ENCODE measurements at regions not wholly inside any gene's neighbourhood (a gene's known extent, or its start where the extent isn't known, plus 50 kb on each side); places are given as distances from the start of the nearest gene placed in this dataset.

GRCh38 chr1:118636004-118636403 lies 352.1 kb downstream of the TBX15 start:
- no peak for TF ChIP-seq EZH2 (IDR thresholded peaks at IDR 0.05; ENCODE audit: insufficient read depth, poor library complexity, severe bottlenecking)
- TF ChIP-seq EZH2phosphoT487 (IDR thresholded peaks at IDR 0.05; ENCODE audit: insufficient read depth, low read depth), result no peak

Measured in GM23248 (cell line).